Brain microvascular endothelial cell (primary cell): ENCODE measurements at regions not wholly inside any gene's neighbourhood (a gene's known extent, or its start where the extent isn't known, plus 50 kb on each side); places are given as distances from the start of the nearest gene placed in this dataset.

ENCODE experiments used
- DNase-seq: peaks from one replicate; pipeline ENCODE4 v3.0.0-alpha.2; 2020
- H3K27ac ChIP-seq: fragments of 250-450 bp; sonication (Bioruptor Pico); 2 replicates; pipeline ENCODE4 v1.5.1; 2020; ENCODE audit warnings: mild to moderate bottlenecking, moderate library complexity
- H3K27me3 ChIP-seq: fragments of 250-450 bp; sonication (Bioruptor Pico); replicated peaks from 2 replicates; pipeline ENCODE4 v1.5.1; 2020; ENCODE audit warnings: mild to moderate bottlenecking
- H3K36me3 ChIP-seq: fragments of 250-450 bp; sonication (Bioruptor Pico); replicated peaks from 2 replicates; pipeline ENCODE4 v1.5.1; 2020; ENCODE audit warnings: mild to moderate bottlenecking
- H3K4me3 ChIP-seq: 2 replicates; pipeline ENCODE4 v1.5.1; 2011; ENCODE audit warnings: low read depth, mild to moderate bottlenecking, control low read depth, low read length, moderate library complexity
- CTCF ChIP-seq: IDR thresholded peaks from 2 replicates; pipeline ENCODE4 v1.5.1; 2011; ENCODE audit warnings: low read depth, mild to moderate bottlenecking, moderate library complexity, low read length, control low read depth, inconsistent platforms; ENCODE audit errors: missing control alignments
- in situ Hi-C: cut with HindIII; loops from 2 replicates; pipeline ENCODE4 v1.10.0; 2017; ENCODE audit warnings: low sequenced_read_pairs, low pct_ligation_motif_present

- no peaks in the 10 kb centered on the region for H3K36me3 ChIP-seq
- no peaks in the 10 kb centered on the region for H3K27me3 ChIP-seq
- no peak for TF ChIP-seq CTCF
- no peak for DNase-seq
- in situ Hi-C loops: no loop called here
- no peak overlapping the region for H3K27ac ChIP-seq
- H3K4me3 ChIP-seq: no peak overlapping the region
Measured at GRCh38 chr12:76636121-76636692, 76.6 kb upstream of the OSBPL8 start.

- H3K27me3 ChIP-seq: no peaks in the 10 kb centered on the region
- H3K4me3 ChIP-seq: no peak overlapping the region
- no peak for DNase-seq
- no peaks in the 10 kb centered on the region for H3K36me3 ChIP-seq
- no peak overlapping the region for H3K27ac ChIP-seq
- in situ Hi-C loops: no loop called here
- TF ChIP-seq CTCF: no peak
Measured at GRCh38 chr12:76637807-76638206, 78.2 kb upstream of the OSBPL8 start.

GRCh38 chr12:76639646-76640045 is 80.1 kb upstream of the OSBPL8 start:
- no peak for TF ChIP-seq CTCF
- in situ Hi-C loops: no loop called here
- no peaks in the 10 kb centered on the region for H3K36me3 ChIP-seq
- no peak for DNase-seq
- H3K4me3 ChIP-seq: no peak overlapping the region
- H3K27ac ChIP-seq: no peak overlapping the region
- H3K27me3 ChIP-seq: no peaks in the 10 kb centered on the region

GRCh38 chr12:76641073-76641472 is 81.5 kb upstream of the OSBPL8 start:
- in situ Hi-C loops: no loop called here
- TF ChIP-seq CTCF: no peak
- Histone ChIP-seq H3K27ac (no peak overlapping the region), H3K4me3 (no peak overlapping the region), H3K36me3 (no peaks in the 10 kb centered on the region), H3K27me3 (no peaks in the 10 kb centered on the region)
- DNase-seq: no peak

- H3K27ac ChIP-seq: no peak overlapping the region
- H3K4me3 ChIP-seq: no peak overlapping the region
- in situ Hi-C loops: no loop called here
- no peak for TF ChIP-seq CTCF
- no peaks in the 10 kb centered on the region for H3K27me3 ChIP-seq
- DNase-seq: no peak
- H3K36me3 ChIP-seq: no peaks in the 10 kb centered on the region
Measured at GRCh38 chr12:76641961-76642360, 82.4 kb upstream of the OSBPL8 start.

GRCh38 chr12:76643438-76643837 is 83.9 kb upstream of the OSBPL8 start:
- DNase-seq: no peak
- TF ChIP-seq CTCF: no peak
- H3K27ac ChIP-seq: no peak overlapping the region
- H3K36me3 ChIP-seq: no peaks in the 10 kb centered on the region
- H3K27me3 ChIP-seq: no peaks in the 10 kb centered on the region
- in situ Hi-C loops: no loop called here
- H3K4me3 ChIP-seq: no peak overlapping the region
